ENCODE measurements at regions not wholly inside any gene's neighbourhood (a gene's known extent, or its start where the extent isn't known, plus 50 kb on each side); places are given as distances from the start of the nearest gene placed in this dataset.

DNA sequence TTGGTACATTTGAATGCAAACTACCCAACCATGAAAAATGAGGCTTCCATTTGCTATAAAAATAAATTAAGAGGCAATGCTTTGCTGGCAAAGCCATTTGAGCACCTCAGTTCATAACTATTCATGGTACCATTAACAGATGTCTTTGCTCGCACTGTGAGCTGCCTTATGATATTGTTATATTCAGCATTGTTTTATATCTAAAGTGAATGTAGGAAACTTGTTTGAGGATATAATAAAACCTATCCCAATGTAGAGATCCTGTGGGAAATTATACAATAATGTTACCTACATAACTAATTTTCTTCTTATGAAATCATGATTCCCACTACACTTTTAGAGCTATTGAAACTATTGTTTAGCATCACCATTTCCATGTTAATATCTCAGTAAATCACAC is 125.2 kb upstream of the TRAM1L1 start:
- 82 to 93% (median 86%) methylated on average over 1 of the region's 1 CpG for WGBS, 3 donors
- Histone ChIP-seq H3K4me3 (no peak overlapping the region), H3K36me3 (ENCODE audit: insufficient read depth in 1 of 2, low read depth in 1 of 2) (no peaks in the 10 kb centered on the region), H3K27me3 (ENCODE audit: insufficient read depth in 3 of 3, low read length in 2 of 3) (no peaks in the 10 kb centered on the region), H3K9me3 (no peaks in the 10 kb centered on the region), H3K27ac (no peak overlapping the region), H3K4me1 (no peaks in the 10 kb centered on the region)
- no peak for DNase-seq
- no peak for ATAC-seq
- TF ChIP-seq, protein P1, sequence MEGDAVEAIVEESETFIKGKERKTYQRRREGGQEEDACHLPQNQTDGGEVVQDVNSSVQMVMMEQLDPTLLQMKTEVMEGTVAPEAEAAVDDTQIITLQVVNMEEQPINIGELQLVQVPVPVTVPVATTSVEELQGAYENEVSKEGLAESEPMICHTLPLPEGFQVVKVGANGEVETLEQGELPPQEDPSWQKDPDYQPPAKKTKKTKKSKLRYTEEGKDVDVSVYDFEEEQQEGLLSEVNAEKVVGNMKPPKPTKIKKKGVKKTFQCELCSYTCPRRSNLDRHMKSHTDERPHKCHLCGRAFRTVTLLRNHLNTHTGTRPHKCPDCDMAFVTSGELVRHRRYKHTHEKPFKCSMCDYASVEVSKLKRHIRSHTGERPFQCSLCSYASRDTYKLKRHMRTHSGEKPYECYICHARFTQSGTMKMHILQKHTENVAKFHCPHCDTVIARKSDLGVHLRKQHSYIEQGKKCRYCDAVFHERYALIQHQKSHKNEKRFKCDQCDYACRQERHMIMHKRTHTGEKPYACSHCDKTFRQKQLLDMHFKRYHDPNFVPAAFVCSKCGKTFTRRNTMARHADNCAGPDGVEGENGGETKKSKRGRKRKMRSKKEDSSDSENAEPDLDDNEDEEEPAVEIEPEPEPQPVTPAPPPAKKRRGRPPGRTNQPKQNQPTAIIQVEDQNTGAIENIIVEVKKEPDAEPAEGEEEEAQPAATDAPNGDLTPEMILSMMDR (IDR thresholded peaks at IDR 0.05): no peak
- intact Hi-C loops (cut with DNase I): no loop called here

DNA sequence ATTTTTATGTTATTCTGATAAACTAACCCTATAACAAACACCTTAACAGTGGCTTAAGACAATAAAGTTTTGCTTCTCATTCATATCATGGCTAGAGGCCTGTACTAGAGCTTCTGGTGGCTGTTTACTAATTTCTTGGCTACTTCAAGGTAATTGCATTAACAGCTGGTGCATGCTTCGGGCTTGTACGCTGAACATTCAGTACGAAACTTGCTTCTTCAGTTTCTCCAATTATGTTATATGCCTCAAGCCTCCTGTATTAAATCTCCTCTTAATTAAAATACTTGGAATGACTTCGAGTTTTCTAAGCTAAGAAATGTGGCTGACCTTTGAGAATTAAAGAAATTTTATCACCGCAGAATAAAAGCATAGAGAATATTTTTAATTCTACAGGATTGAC is 138.9 kb upstream of the TRAM1L1 start:
- intact Hi-C loops (cut with DNase I): no loop called here
- no peak for DNase-seq
- no peak overlapping the region for H3K27ac ChIP-seq
- TF ChIP-seq, protein P1 (IDR thresholded peaks at IDR 0.05): no peak
- ATAC-seq: no peak
- H3K4me1 ChIP-seq: no peaks in the 10 kb centered on the region
- WGBS, 3 donors: 48 to 53% (median 52%) methylated on average over 5 of the region's 5 CpGs
- H3K27me3 ChIP-seq (ENCODE audit: insufficient read depth in 3 of 3, low read length in 2 of 3): no peaks in the 10 kb centered on the region
- H3K36me3 ChIP-seq (ENCODE audit: insufficient read depth in 1 of 2, low read depth in 1 of 2): no peaks in the 10 kb centered on the region
- H3K9me3 ChIP-seq: no peaks in the 10 kb centered on the region
- no peak overlapping the region for H3K4me3 ChIP-seq

- TF ChIP-seq, protein P1 (IDR thresholded peaks at IDR 0.05): no peak
- Histone ChIP-seq H3K27ac (no peak overlapping the region), H3K36me3 (ENCODE audit: insufficient read depth in 1 of 2, low read depth in 1 of 2) (no peaks in the 10 kb centered on the region), H3K9me3 (no peaks in the 10 kb centered on the region), H3K4me3 (no peak overlapping the region), H3K4me1 (no peaks in the 10 kb centered on the region), H3K27me3 (ENCODE audit: insufficient read depth in 3 of 3, low read length in 2 of 3) (no peaks in the 10 kb centered on the region)
- ATAC-seq (no peak), DNase-seq (no peak)
- 21 to 34% (median 29%) methylated on average over 3 of the region's 3 CpGs for WGBS, 3 donors
- intact Hi-C loops (cut with DNase I): no loop called here
Observed at GRCh38 chr4:117225471-117225870, 140.1 kb upstream of the TRAM1L1 start.

DNA sequence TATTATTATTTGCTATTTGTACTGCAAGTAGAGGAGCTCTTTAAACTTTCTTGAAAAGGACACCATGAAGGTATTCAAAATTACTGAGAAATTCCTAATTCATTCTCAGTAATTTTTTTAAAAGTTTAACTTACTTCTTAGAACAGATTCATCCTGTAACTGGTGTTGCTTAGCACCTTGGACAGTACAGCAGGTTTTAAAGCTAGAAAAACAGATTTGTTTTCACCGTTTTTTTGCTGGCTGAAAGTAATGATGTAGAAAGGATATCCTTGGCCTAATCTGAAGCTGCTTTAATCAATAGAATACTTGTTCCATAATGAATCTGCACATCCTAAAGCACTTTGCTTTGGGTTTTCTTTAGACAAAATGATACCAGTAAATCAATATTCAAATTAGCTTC is 142.5 kb upstream of the TRAM1L1 start:
- Histone ChIP-seq H3K4me1 (no peaks in the 10 kb centered on the region), H3K36me3 (ENCODE audit: insufficient read depth in 1 of 2, low read depth in 1 of 2) (no peaks in the 10 kb centered on the region), H3K4me3 (no peak overlapping the region), H3K27me3 (ENCODE audit: insufficient read depth in 3 of 3, low read length in 2 of 3) (no peaks in the 10 kb centered on the region), H3K27ac (no peak overlapping the region), H3K9me3 (no peaks in the 10 kb centered on the region)
- 49 to 51% (median 50%) methylated on average over 1 of the region's 1 CpG for WGBS, 3 donors
- intact Hi-C loops (cut with DNase I): no loop called here
- TF ChIP-seq, protein P1 (IDR thresholded peaks at IDR 0.05): no peak
- no peak for DNase-seq
- ATAC-seq: no peak

GRCh38 chr4:117239434-117239833 is 154.1 kb upstream of the TRAM1L1 start:
- 71 to 87% (median 87%) methylated on average over 6 of the region's 6 CpGs for WGBS, 3 donors
- Histone ChIP-seq H3K27me3 (ENCODE audit: insufficient read depth in 3 of 3, low read length in 2 of 3) (no peaks in the 10 kb centered on the region), H3K9me3 (no peaks in the 10 kb centered on the region), H3K4me1 (no peaks in the 10 kb centered on the region), H3K36me3 (ENCODE audit: insufficient read depth in 1 of 2, low read depth in 1 of 2) (no peaks in the 10 kb centered on the region), H3K27ac (no peak overlapping the region), H3K4me3 (no peak overlapping the region)
- DNase-seq: no peak
- no peak for ATAC-seq
- TF ChIP-seq, protein P1 (IDR thresholded peaks at IDR 0.05): no peak
- intact Hi-C loops (cut with DNase I): no loop called here
